Heart right ventricle (tissue), 16 donors: ENCODE measurements at regions not wholly inside any gene's neighbourhood (a gene's known extent, or its start where the extent isn't known, plus 50 kb on each side); places are given as distances from the start of the nearest gene placed in this dataset.

Experiments used
- ATAC-seq, 8 donors: fragments of 200-7000 bp; cut with Tn5 transposase; one replicate each; pipeline ENCODE4 v1.9.1; 2020; ENCODE audit warnings: mild to moderate bottlenecking in 8 of 8, moderate library complexity in 8 of 8, moderate number of reproducible peaks in 1 of 8
- DNase-seq, 2 donors: peaks; one replicate each; pipeline ENCODE4 v3.0.0-alpha.2; 2020
- H3K27ac ChIP-seq, 10 donors: fragments of 200-600 bp; sonication (generic) in 2 of 10; one replicate each; pipeline versions ENCODE4 v1.5.0 to v1.8.0; 2020 to 2022; ENCODE audit warnings: mild to moderate bottlenecking in 3 of 10
- H3K27me3 ChIP-seq, 7 donors: fragments of 200-600 bp; one replicate each; pipeline ENCODE4 v1.8.0; 2021 to 2022; ENCODE audit warnings: mild to moderate bottlenecking in 2 of 7
- H3K36me3 ChIP-seq, 9 donors: fragments of 200-600 bp; sonication (generic) in 1 of 9; one replicate each; pipeline versions ENCODE4 v1.5.0 to v1.8.0; 2020 to 2022; ENCODE audit warnings: mild to moderate bottlenecking in 2 of 9
- H3K4me1 ChIP-seq, 9 donors: fragments of 200-600 bp; sonication (generic) in 1 of 9; one replicate each; pipeline versions ENCODE4 v1.5.0 to v1.8.0; 2020 to 2022; ENCODE audit warnings: mild to moderate bottlenecking in 4 of 9
- H3K4me3 ChIP-seq, 10 donors: fragments of 200-600 bp; sonication (generic) in 2 of 10; one replicate each; pipeline versions ENCODE4 v1.5.0 to v1.8.0; 2020 to 2022; ENCODE audit warnings: mild to moderate bottlenecking in 7 of 10, moderate library complexity in 2 of 10
- H3K9me3 ChIP-seq, 11 donors: fragments of 200-600 bp in 10 of 11; sonication (generic) in 2 of 11; one replicate each; pipeline versions ENCODE4 v1.5.0 to v1.8.0; 2013 to 2022; ENCODE audit warnings: mild to moderate bottlenecking in 2 of 11, control low read depth in 1 of 11, moderate library complexity in 1 of 11
- WGBS, 2 donors: extraction: QIAGEN DNeasy Blood & Tissue Kit; methylation state at CpG; one replicate each; pipeline ENCODE4 v1.1.7; 2013; ENCODE audit warnings: inconsistent platforms in 1 of 2; 5-methylcytosine and 5-hydroxymethylcytosine counted together
- intact Hi-C, 10 donors: fragments of 100-400 bp; cut with DNase I; formaldehyde crosslinking; loops; one replicate each; pipeline versions ENCODE4 v1.11.1 to v1.14.2; 2022
- TF ChIP-seq, protein P1 (sequence below), 9 donors: fragments of 200-600 bp; sonication (generic) in 2 of 9; IDR thresholded peaks; one replicate each; pipeline versions ENCODE4 v1.5.0 to v1.8.0; 2021 to 2022; ENCODE audit warnings: antibody characterized with exemption in 9 of 9, mild to moderate bottlenecking in 5 of 9, moderate library complexity in 1 of 9
- donor health status: Arrhythmogenic right ventricular cardiomyopathy.
- donor health status: ischemic (EF 13 %, LVEDD 7.1; RV severe dilation, severe dysfunction).
- donor health status: healthy with polysubstance abuse.
- donor health status: DM: no; HTN: yes; CAD: no.
- donor health status: DM: no; HTN: no; CAD: no.
- donor health status: ischemic (EF 25% LVEDD 6.9; RV normal size, moderate dysfunction).
- donor health status: ischemic (EF 25% LVEDD 5.7; RV mildly dilated, moderate dysfunction).
- donor health status: healthy.
- donor health status: DM: yes; HTN: yes; CAD: no.
- donor health status: Ischemic cardiomyopathy.
- donor health status: ischemic (EF 35%, LVEDD 5.7; RV mildly dilated, moderate dysfunction).
- donor health status: nonischemic (EF 11% LVEDD 7.7; RV severe dilation, severe dysfunction).
- donor health status: DM: yes; HTN: yes; CAD: no.
- donor health status: PGD.
- donor health status: ischemic (EF 29% LVEDD 5.4; RV normal size, mild dysfunction).
- donor health status: nonischemic (EF 23%, LVEDD 6.1; RV moderate dilation, normal function).

DNA sequence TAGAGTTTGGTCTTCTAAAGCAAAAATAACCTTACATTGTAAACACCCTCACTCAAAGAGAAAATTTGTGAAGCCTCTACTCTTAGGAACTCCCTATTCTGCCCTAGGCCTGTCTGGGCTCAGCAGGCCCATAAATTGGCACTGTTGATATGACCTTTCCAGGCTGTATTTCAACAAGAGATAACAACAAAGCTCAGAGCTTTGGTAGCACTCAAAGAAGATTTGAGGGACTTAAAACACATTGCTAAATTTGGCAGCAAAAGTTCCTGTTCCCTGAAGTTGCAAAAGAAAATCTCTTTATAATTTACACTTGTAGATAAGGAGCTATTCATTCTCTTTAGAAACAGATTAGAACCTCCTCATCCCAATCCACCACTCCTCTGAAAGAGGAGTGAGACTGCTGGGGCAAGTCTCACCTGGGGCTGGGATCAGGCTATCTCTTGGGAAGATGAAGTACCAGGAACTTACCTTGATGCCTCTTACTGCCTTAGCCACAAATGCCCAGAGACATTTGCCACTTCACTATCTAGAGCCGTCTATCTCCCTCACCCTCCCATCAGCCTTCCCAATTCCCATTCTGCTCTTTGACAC lies 110.4 kb upstream of the AKIP1 start:
- no peak for DNase-seq
- ATAC-seq: peak in 3 of 8 donors; percentile 26 to 60 (median 32)
- TF ChIP-seq, protein P1, sequence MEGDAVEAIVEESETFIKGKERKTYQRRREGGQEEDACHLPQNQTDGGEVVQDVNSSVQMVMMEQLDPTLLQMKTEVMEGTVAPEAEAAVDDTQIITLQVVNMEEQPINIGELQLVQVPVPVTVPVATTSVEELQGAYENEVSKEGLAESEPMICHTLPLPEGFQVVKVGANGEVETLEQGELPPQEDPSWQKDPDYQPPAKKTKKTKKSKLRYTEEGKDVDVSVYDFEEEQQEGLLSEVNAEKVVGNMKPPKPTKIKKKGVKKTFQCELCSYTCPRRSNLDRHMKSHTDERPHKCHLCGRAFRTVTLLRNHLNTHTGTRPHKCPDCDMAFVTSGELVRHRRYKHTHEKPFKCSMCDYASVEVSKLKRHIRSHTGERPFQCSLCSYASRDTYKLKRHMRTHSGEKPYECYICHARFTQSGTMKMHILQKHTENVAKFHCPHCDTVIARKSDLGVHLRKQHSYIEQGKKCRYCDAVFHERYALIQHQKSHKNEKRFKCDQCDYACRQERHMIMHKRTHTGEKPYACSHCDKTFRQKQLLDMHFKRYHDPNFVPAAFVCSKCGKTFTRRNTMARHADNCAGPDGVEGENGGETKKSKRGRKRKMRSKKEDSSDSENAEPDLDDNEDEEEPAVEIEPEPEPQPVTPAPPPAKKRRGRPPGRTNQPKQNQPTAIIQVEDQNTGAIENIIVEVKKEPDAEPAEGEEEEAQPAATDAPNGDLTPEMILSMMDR (IDR thresholded peaks at IDR 0.05): no peak
- Histone ChIP-seq H3K9me3 (no peaks in the 10 kb centered on the region), H3K4me1 (peaks cover 10 to 72% (median 50%) of the 10 kb centered on the region in 9 donors), H3K27ac (peak overlapping the region in 6 of 10 donors; percentile 1 to 55 (median 31)), H3K4me3 (no peak overlapping the region), H3K27me3 (no peaks in the 10 kb centered on the region), H3K36me3 (peaks cover 0 to 36% (median 0%) of the 10 kb centered on the region in 9 donors)
- WGBS, 2 donors: 26 to 29% methylated on average over 1 of the region's 1 CpG
- intact Hi-C loops: loop anchor here in 2 of 10 donors (5.0 kb wide), 2 partner anchors 33 to 83 kb away; no protein-coding TSS in a partner anchor

DNA sequence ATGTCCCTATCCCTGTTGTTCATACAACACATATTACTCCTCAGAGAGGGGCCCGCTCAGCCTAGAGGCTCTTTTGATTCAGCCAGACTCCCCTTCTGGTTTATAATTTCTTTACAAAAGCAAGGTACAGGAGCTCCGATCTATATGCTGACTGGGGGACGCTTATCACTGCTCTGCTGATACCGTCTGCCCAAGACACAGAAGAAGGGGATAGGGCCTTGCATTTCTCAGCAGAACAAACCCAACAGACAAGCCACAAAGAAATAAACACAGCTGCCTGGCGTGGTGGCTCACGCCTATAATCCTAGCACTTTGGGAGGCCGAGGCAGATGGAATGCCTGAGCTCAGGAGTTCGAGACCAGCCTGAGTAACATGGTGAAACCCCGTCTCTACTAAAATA lies 109.9 kb upstream of the AKIP1 start:
- H3K4me1 ChIP-seq: peaks cover 10 to 75% (median 55%) of the 10 kb centered on the region in 9 donors
- no peaks in the 10 kb centered on the region for H3K9me3 ChIP-seq
- H3K36me3 ChIP-seq: peaks cover 0 to 36% (median 0%) of the 10 kb centered on the region in 9 donors
- WGBS, 2 donors: 92 to 93% methylated on average over 9 of the region's 9 CpGs
- intact Hi-C loops: loop anchor here in 2 of 10 donors (5.0 kb wide), 2 partner anchors 34 to 84 kb away; no protein-coding TSS in a partner anchor
- ATAC-seq: no peak
- H3K27ac ChIP-seq: peak overlapping the region in 5 of 10 donors; percentile 1 to 55 (median 19)
- TF ChIP-seq, protein P1 (IDR thresholded peaks at IDR 0.05): no peak
- H3K27me3 ChIP-seq: no peaks in the 10 kb centered on the region
- no peak overlapping the region for H3K4me3 ChIP-seq
- no peak for DNase-seq

DNA sequence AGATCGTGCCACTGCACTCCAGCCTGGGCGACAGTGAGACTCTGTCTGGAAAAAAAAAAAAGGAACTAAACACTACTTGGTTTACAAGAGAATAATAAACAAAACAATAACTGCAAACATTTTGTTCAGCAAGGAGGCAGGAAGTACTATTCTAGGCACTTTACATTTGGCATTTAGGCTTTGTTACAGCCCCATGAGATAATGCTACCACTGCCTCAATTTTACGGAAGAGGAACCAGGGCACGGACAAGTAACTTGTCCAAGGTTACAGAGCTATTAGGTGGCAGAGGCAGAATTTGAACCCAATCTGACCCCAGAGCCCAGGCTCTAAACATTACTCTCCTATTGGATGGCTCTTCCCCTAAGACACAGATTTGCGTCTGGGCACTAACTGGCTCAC lies 108.7 kb upstream of the AKIP1 start:
- intact Hi-C loops: loop anchor here in 2 of 10 donors (5.0 kb wide), 2 partner anchors 35 to 85 kb away; no protein-coding TSS in a partner anchor
- Histone ChIP-seq H3K4me1 (peaks cover 12 to 85% (median 64%) of the 10 kb centered on the region in 9 donors), H3K27me3 (no peaks in the 10 kb centered on the region), H3K36me3 (peaks cover 0 to 36% (median 0%) of the 10 kb centered on the region in 9 donors), H3K27ac (peak overlapping the region in 6 of 10 donors; percentile 15 to 79 (median 46)), H3K4me3 (no peak overlapping the region), H3K9me3 (no peaks in the 10 kb centered on the region)
- DNase-seq (no peak), ATAC-seq (no peak)
- WGBS, 2 donors: 67 to 71% methylated on average over 5 of the region's 5 CpGs
- TF ChIP-seq, protein P1 (IDR thresholded peaks at IDR 0.05): no peak

DNA sequence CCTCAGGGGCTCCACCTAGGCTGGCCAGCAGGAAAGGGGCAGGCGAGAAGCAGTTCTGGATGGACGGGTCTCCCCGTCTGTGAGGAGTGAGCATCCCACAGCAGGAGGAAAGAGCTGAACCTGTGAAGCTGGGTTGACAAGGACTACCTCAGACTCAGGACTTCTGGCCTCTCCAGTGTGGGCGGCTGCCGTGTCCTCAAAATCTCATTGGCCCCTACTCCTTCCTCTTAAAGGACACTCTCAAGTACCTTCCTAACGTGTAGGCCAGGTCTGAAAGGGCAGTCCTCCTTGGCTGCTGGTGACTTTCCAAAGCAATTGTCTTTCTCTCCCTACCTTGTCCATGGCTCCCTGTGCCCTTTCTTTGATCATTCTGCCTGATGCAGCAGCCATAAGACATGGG lies 107.0 kb upstream of the AKIP1 start:
- WGBS, 2 donors: 67 to 77% methylated on average over 6 of the region's 6 CpGs
- Histone ChIP-seq H3K9me3 (no peaks in the 10 kb centered on the region), H3K27me3 (no peaks in the 10 kb centered on the region), H3K36me3 (peaks cover 0 to 30% (median 0%) of the 10 kb centered on the region in 9 donors), H3K27ac (peak overlapping the region in 6 of 10 donors; percentile 1 to 79 (median 65)), H3K4me3 (no peak overlapping the region), H3K4me1 (peaks cover 16 to 95% (median 77%) of the 10 kb centered on the region in 9 donors)
- TF ChIP-seq, protein P1 (IDR thresholded peaks at IDR 0.05): no peak
- ATAC-seq (peak in 2 of 8 donors; percentile 65 to 68), DNase-seq (peak in 1 of 2 donors; percentile 26)
- intact Hi-C loops: loop anchor here in 2 of 10 donors (5.0 kb wide), 2 partner anchors 37 to 87 kb away; no protein-coding TSS in a partner anchor
